HCT116 (cell line): ENCODE measurements at regions not wholly inside any gene's neighbourhood (a gene's known extent, or its start where the extent isn't known, plus 50 kb on each side); places are given as distances from the start of the nearest gene placed in this dataset.

Experiments used
- ATAC-seq: fragments of 200-7000 bp; cut with Tn5 transposase; 2 replicates; pipeline ENCODE4 v1.9.1; 2020; ENCODE audit warnings: mild to moderate bottlenecking, moderate library complexity
- BruUV-seq: library from RNA; stranded (reverse); fragments of 400-500 nt; replicated peaks from 2 replicates; lab custom pipeline; 2021; lab: Mats Ljungman, UMichigan
- CTCF ChIA-PET: fragments of 300-600 bp; sonication (Branson Sonifier 250); formaldehyde crosslinking; loops from one replicate; lab custom pipeline; 2021; ENCODE audit warnings: antibody characterized with exemption; lab: Charles Lee
- POLR2A ChIA-PET: fragments of 300-600, 350-600 bp; sonication (Branson Sonifier 250); formaldehyde crosslinking; loops from one replicate; lab custom pipeline; 2021; ENCODE audit warnings: antibody characterized with exemption; lab: Charles Lee
- RAD21 ChIA-PET, 2 experiments: fragments of 300-600 bp; sonication (Branson Sonifier 250); formaldehyde crosslinking; loops; one replicate each; lab custom pipeline; 2023; ENCODE audit warnings: low total read pairs in 2 of 2; ENCODE audit not compliant: uncharacterized antibody in 2 of 2, unreplicated experiment in 2 of 2, low non-redundant PET in 1 of 2; lab: Charles Lee
- DNase-seq: peaks from one replicate; pipeline ENCODE4 v3.0.0-alpha.2; 2010; ENCODE audit warnings: low read depth, low spot score
- H2AFZ ChIP-seq: fragments of 200-600 bp; shearing (Covaris generic), sonication (generic); 2 replicates; pipeline ENCODE4 v1.6.1; 2017; ENCODE audit warnings: low read depth, mixed run types, mixed read lengths, antibody characterized with exemption, low read length; ENCODE audit not compliant: poor library complexity, severe bottlenecking
- H3K27ac ChIP-seq: 2 replicates; pipeline ENCODE4 v1.5.1; 2012; ENCODE audit warnings: low read depth, low read length
- H3K27me3 ChIP-seq: fragments of 200-600 bp; sonication (generic); 2 replicates; pipeline ENCODE4 v1.6.1; 2016; ENCODE audit warnings: mixed run types, low read length, mixed read lengths; ENCODE audit not compliant: insufficient read depth
- H3K36me3 ChIP-seq, 2 experiments: fragments of 200-500 bp in 1 of 2; fragments of 200-600 bp in 1 of 2; sonication (Bioruptor generic) in 1 of 2; sonication (generic) in 1 of 2; 2 replicates each; pipeline versions ENCODE4 v1.5.1 to v1.6.1; 2014 to 2016; ENCODE audit warnings: low read length in 2 of 2, inconsistent platforms in 1 of 2, mixed read lengths in 1 of 2, mixed run types in 1 of 2; ENCODE audit not compliant: insufficient read depth in 2 of 2, control insufficient read depth in 1 of 2
- H3K4me1 ChIP-seq, 2 experiments: fragments of 200-600 bp in 1 of 2; sonication (generic) in 1 of 2; 2 replicates each; pipeline versions ENCODE4 v1.5.1 to v1.6.1; 2012 to 2017; ENCODE audit warnings: low read length in 2 of 2, inconsistent platforms in 1 of 2, mild to moderate bottlenecking in 1 of 2, mixed read lengths in 1 of 2, mixed run types in 1 of 2, moderate library complexity in 1 of 2; ENCODE audit not compliant: insufficient read depth in 2 of 2, control insufficient read depth in 1 of 2
- H3K4me2 ChIP-seq: fragments of 200-600 bp; sonication (generic); 2 replicates; pipeline ENCODE4 v1.6.1; 2017; ENCODE audit warnings: mixed run types, low read length, mixed read lengths
- H3K4me3 ChIP-seq, 2 experiments: fragments of 200-600 bp in 1 of 2; sonication (generic) in 1 of 2; replicated peaks in 1 of 2; 2 replicates each; pipeline ENCODE4 v1.5.1; 2011 to 2016; ENCODE audit warnings: low read length in 2 of 2, control low read depth in 1 of 2, low read depth in 1 of 2, mild to moderate bottlenecking in 1 of 2, mixed read lengths in 1 of 2, mixed run types in 1 of 2
- H3K79me2 ChIP-seq: fragments of 200-600 bp; sonication (generic); 2 replicates; pipeline ENCODE4 v1.6.1; 2017; ENCODE audit warnings: mild to moderate bottlenecking, mixed run types, low read length, moderate library complexity, mixed read lengths; ENCODE audit not compliant: insufficient read depth
- H3K9ac ChIP-seq: fragments of 200-600 bp; sonication (generic); 2 replicates; pipeline ENCODE4 v1.6.1; 2016; ENCODE audit warnings: low read length, mixed read lengths
- H3K9me2 ChIP-seq: fragments of 200-600 bp; sonication (generic), shearing (Covaris generic); 2 replicates; pipeline ENCODE4 v1.6.1; 2017; ENCODE audit warnings: mixed run types, mild to moderate bottlenecking, moderate library complexity; ENCODE audit not compliant: insufficient read depth
- H3K9me3 ChIP-seq, 2 experiments: fragments of 200-500 bp in 1 of 2; fragments of 200-600 bp in 1 of 2; sonication (Bioruptor generic) in 1 of 2; sonication (generic) in 1 of 2; 2 replicates each; pipeline ENCODE4 v1.6.1; 2014 to 2017; ENCODE audit warnings: low read length in 2 of 2, mixed read lengths in 2 of 2, inconsistent platforms in 1 of 2, low read depth in 1 of 2, mild to moderate bottlenecking in 1 of 2, mixed run types in 1 of 2, moderate library complexity in 1 of 2; ENCODE audit not compliant: control insufficient read depth in 1 of 2, insufficient read depth in 1 of 2
- H4K20me1 ChIP-seq: fragments of 200-600 bp; sonication (generic), shearing (Covaris generic); 2 replicates; pipeline ENCODE4 v1.6.1; 2017; ENCODE audit warnings: mixed run types, mild to moderate bottlenecking, moderate library complexity; ENCODE audit not compliant: insufficient read depth
- EZH2 ChIP-seq: fragments of 200-600 bp; sonication (generic); IDR thresholded peaks from 2 replicates; pipeline ENCODE4 v1.6.1; 2017; ENCODE audit warnings: antibody characterized with exemption, mixed run types
- POLR2A ChIP-seq: IDR thresholded peaks from 2 replicates; pipeline ENCODE4 v1.7.0; 2011; ENCODE audit warnings: borderline replicate concordance; ENCODE audit not compliant: insufficient read depth, insufficient read length; ENCODE audit errors: extremely low read depth
- RAD21 ChIP-seq: IDR thresholded peaks from 2 replicates; pipeline ENCODE4 v1.6.1; 2012; ENCODE audit warnings: low read depth, mild to moderate bottlenecking
- SRF ChIP-seq: IDR thresholded peaks from 2 replicates; pipeline ENCODE4 v1.6.1; 2012; ENCODE audit warnings: low read depth
- TCF7L2 ChIP-seq: IDR thresholded peaks from 2 replicates; pipeline ENCODE4 v1.7.0; 2011; ENCODE audit warnings: borderline replicate concordance, inconsistent platforms; ENCODE audit not compliant: insufficient read depth, insufficient read length; ENCODE audit errors: extremely low read depth
- YY1 ChIP-seq: IDR thresholded peaks from 2 replicates; pipeline ENCODE4 v1.6.1; 2011; ENCODE audit warnings: low read length, low read depth, moderate library complexity, mild to moderate bottlenecking; ENCODE audit not compliant: insufficient replicate concordance; ENCODE audit errors: extremely low read depth
- ZBTB33 ChIP-seq: IDR thresholded peaks from 2 replicates; pipeline ENCODE4 v1.6.1; 2011; ENCODE audit warnings: mild to moderate bottlenecking, low read length, moderate library complexity; ENCODE audit not compliant: insufficient replicate concordance; ENCODE audit errors: extremely low read depth
- ZFX ChIP-seq: fragments of 450-650 bp; IDR thresholded peaks from 2 replicates; pipeline ENCODE4 v1.6.1; 2017
- ZNF274 ChIP-seq: fragments of 200-500 bp; sonication (Bioruptor generic); IDR thresholded peaks from 2 replicates; pipeline ENCODE4 v1.6.1; 2014; ENCODE audit warnings: mild to moderate bottlenecking, low read depth, low read length, inconsistent platforms
- intact Hi-C: fragments of 100-400 bp; cut with micrococcal nuclease; formaldehyde crosslinking; loops from 2 replicates; pipeline ENCODE4 v1.10.0; 2022
- TF ChIP-seq, protein P1 (sequence below): IDR thresholded peaks from 2 replicates; pipeline ENCODE4 v1.6.1; 2012

- intact Hi-C loops, result no loop called here
- Histone ChIP-seq H3K36me3 (no peaks in the 10 kb centered on the region), H3K4me2 (no peak overlapping the region), H4K20me1 (no peaks in the 10 kb centered on the region), H2AFZ (no peak overlapping the region), H3K79me2 (no peaks in the 10 kb centered on the region), H3K4me1 (no peaks in the 10 kb centered on the region)
- BruUV-seq, result no TSS peak
- ATAC-seq, result no peak
- DNase-seq, result no peak
- ChIA-PET CTCF (no interaction called here), POLR2A (no interaction called here)
- TF ChIP-seq POLR2A, result no peak
- no peak for TF ChIP-seq EZH2
- no peak for TF ChIP-seq ZNF274
- no peak for TF ChIP-seq TCF7L2
- TF ChIP-seq, protein P1, sequence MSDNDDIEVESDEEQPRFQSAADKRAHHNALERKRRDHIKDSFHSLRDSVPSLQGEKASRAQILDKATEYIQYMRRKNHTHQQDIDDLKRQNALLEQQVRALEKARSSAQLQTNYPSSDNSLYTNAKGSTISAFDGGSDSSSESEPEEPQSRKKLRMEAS, result no peak
- TF ChIP-seq ZFX, result no peak
- no peak for TF ChIP-seq YY1
- no peak for TF ChIP-seq RAD21
- TF ChIP-seq SRF, result no peak
- no peak for TF ChIP-seq ZBTB33
- TF ChIP-seq, all 23 proteins: peak for 0
- H3K27ac ChIP-seq, result no peak overlapping the region
- H3K27me3 ChIP-seq, result no peaks in the 10 kb centered on the region
- RAD21 ChIA-PET, result no interaction called here
- H3K9me3 ChIP-seq, result peaks cover 16 to 22% of the 10 kb centered on the region in 2 experiments; a peak in 2 of 4 replicates
- H3K9me2 ChIP-seq, result no peaks in the 10 kb centered on the region
- H3K9ac ChIP-seq, result no peak overlapping the region
- no peak overlapping the region for H3K4me3 ChIP-seq
These were observed 260.7 kb downstream of the CHRM3 start for GRCh38 chr1:239647045-239647444.
